Heart right ventricle (tissue), 16 donors: ENCODE measurements at regions not wholly inside any gene's neighbourhood (a gene's known extent, or its start where the extent isn't known, plus 50 kb on each side); places are given as distances from the start of the nearest gene placed in this dataset.

Experiments used
- ATAC-seq, 8 donors: fragments of 200-7000 bp; cut with Tn5 transposase; one replicate each; pipeline ENCODE4 v1.9.1; 2020; ENCODE audit warnings: mild to moderate bottlenecking in 8 of 8, moderate library complexity in 8 of 8, moderate number of reproducible peaks in 1 of 8
- DNase-seq, 2 donors: peaks; one replicate each; pipeline ENCODE4 v3.0.0-alpha.2; 2020
- H3K27ac ChIP-seq, 10 donors: fragments of 200-600 bp; sonication (generic) in 2 of 10; one replicate each; pipeline versions ENCODE4 v1.5.0 to v1.8.0; 2020 to 2022; ENCODE audit warnings: mild to moderate bottlenecking in 3 of 10
- H3K27me3 ChIP-seq, 7 donors: fragments of 200-600 bp; one replicate each; pipeline ENCODE4 v1.8.0; 2021 to 2022; ENCODE audit warnings: mild to moderate bottlenecking in 2 of 7
- H3K36me3 ChIP-seq, 9 donors: fragments of 200-600 bp; sonication (generic) in 1 of 9; one replicate each; pipeline versions ENCODE4 v1.5.0 to v1.8.0; 2020 to 2022; ENCODE audit warnings: mild to moderate bottlenecking in 2 of 9
- H3K4me1 ChIP-seq, 9 donors: fragments of 200-600 bp; sonication (generic) in 1 of 9; one replicate each; pipeline versions ENCODE4 v1.5.0 to v1.8.0; 2020 to 2022; ENCODE audit warnings: mild to moderate bottlenecking in 4 of 9
- H3K4me3 ChIP-seq, 10 donors: fragments of 200-600 bp; sonication (generic) in 2 of 10; one replicate each; pipeline versions ENCODE4 v1.5.0 to v1.8.0; 2020 to 2022; ENCODE audit warnings: mild to moderate bottlenecking in 7 of 10, moderate library complexity in 2 of 10
- H3K9me3 ChIP-seq, 11 donors: fragments of 200-600 bp in 10 of 11; sonication (generic) in 2 of 11; one replicate each; pipeline versions ENCODE4 v1.5.0 to v1.8.0; 2013 to 2022; ENCODE audit warnings: mild to moderate bottlenecking in 2 of 11, control low read depth in 1 of 11, moderate library complexity in 1 of 11
- CTCF ChIP-seq, 9 donors: fragments of 200-600 bp; sonication (generic) in 2 of 9; IDR thresholded peaks; one replicate each; pipeline versions ENCODE4 v1.5.0 to v1.8.0; 2021 to 2022; ENCODE audit warnings: antibody characterized with exemption in 9 of 9, mild to moderate bottlenecking in 5 of 9, moderate library complexity in 1 of 9
- WGBS, 2 donors: extraction: QIAGEN DNeasy Blood & Tissue Kit; methylation state at CpG; one replicate each; pipeline ENCODE4 v1.1.7; 2013; ENCODE audit warnings: inconsistent platforms in 1 of 2; 5-methylcytosine and 5-hydroxymethylcytosine counted together
- intact Hi-C, 10 donors: fragments of 100-400 bp; cut with DNase I; formaldehyde crosslinking; loops; one replicate each; pipeline versions ENCODE4 v1.11.1 to v1.14.2; 2022
- donor health status: Arrhythmogenic right ventricular cardiomyopathy.
- donor health status: ischemic (EF 13 %, LVEDD 7.1; RV severe dilation, severe dysfunction).
- donor health status: healthy with polysubstance abuse.
- donor health status: DM: no; HTN: yes; CAD: no.
- donor health status: DM: no; HTN: no; CAD: no.
- donor health status: ischemic (EF 25% LVEDD 6.9; RV normal size, moderate dysfunction).
- donor health status: ischemic (EF 25% LVEDD 5.7; RV mildly dilated, moderate dysfunction).
- donor health status: healthy.
- donor health status: DM: yes; HTN: yes; CAD: no.
- donor health status: Ischemic cardiomyopathy.
- donor health status: ischemic (EF 35%, LVEDD 5.7; RV mildly dilated, moderate dysfunction).
- donor health status: nonischemic (EF 11% LVEDD 7.7; RV severe dilation, severe dysfunction).
- donor health status: DM: yes; HTN: yes; CAD: no.
- donor health status: PGD.
- donor health status: ischemic (EF 29% LVEDD 5.4; RV normal size, mild dysfunction).
- donor health status: nonischemic (EF 23%, LVEDD 6.1; RV moderate dilation, normal function).

- Histone ChIP-seq H3K27ac (no peak overlapping the region), H3K4me3 (no peak overlapping the region), H3K4me1 (no peaks in the 10 kb centered on the region), H3K9me3 (peaks cover 0 to 11% (median 0%) of the 10 kb centered on the region in 11 donors), H3K27me3 (peaks cover 0 to 12% (median 2%) of the 10 kb centered on the region in 7 donors), H3K36me3 (no peaks in the 10 kb centered on the region)
- ATAC-seq (no peak), DNase-seq (no peak)
- intact Hi-C loops = loop anchor here in 1 of 10 donors (10.0 kb wide), 1 partner anchor 352 kb away; no protein-coding TSS in a partner anchor
- 58 to 65% methylated on average over 9 of the region's 9 CpGs for WGBS, 2 donors
- no peak for TF ChIP-seq CTCF (IDR thresholded peaks at IDR 0.05)
These were observed 71.8 kb upstream of the L3MBTL3 start for GRCh38 chr6:129946439-129947140.

- no peak overlapping the region for H3K4me3 ChIP-seq
- ATAC-seq (no peak), DNase-seq (no peak)
- H3K36me3 ChIP-seq = no peaks in the 10 kb centered on the region
- no peak for TF ChIP-seq CTCF (IDR thresholded peaks at IDR 0.05)
- H3K27ac ChIP-seq = no peak overlapping the region
- H3K27me3 ChIP-seq = peaks cover 0 to 31% (median 9%) of the 10 kb centered on the region in 7 donors
- intact Hi-C loops = loop anchor here in 1 of 10 donors (10.0 kb wide), 1 partner anchor 349 kb away; no protein-coding TSS in a partner anchor
- no peaks in the 10 kb centered on the region for H3K4me1 ChIP-seq
- H3K9me3 ChIP-seq = peaks cover 0 to 11% (median 0%) of the 10 kb centered on the region in 11 donors
- WGBS, 2 donors = 90 to 92% methylated on average over 11 of the region's 11 CpGs
These were observed 74.6 kb upstream of the L3MBTL3 start for GRCh38 chr6:129943637-129944271.

- no peak for ATAC-seq
- WGBS, 2 donors = 70 to 72% methylated on average over 6 of the region's 6 CpGs
These were observed 77.8 kb upstream of the L3MBTL3 start for GRCh38 chr6:129940454-129941195.

More at GRCh38 chr6:129940454-129941195, 77.8 kb upstream of the L3MBTL3 start:
- no peaks in the 10 kb centered on the region for H3K4me1 ChIP-seq
- H3K27ac ChIP-seq = no peak overlapping the region
- intact Hi-C loops = loop anchor here in 1 of 10 donors (10.0 kb wide), 1 partner anchor 346 kb away; no protein-coding TSS in a partner anchor
- no peaks in the 10 kb centered on the region for H3K36me3 ChIP-seq
- peaks cover 0 to 2% (median 0%) of the 10 kb centered on the region in 11 donors for H3K9me3 ChIP-seq
- peaks cover 0 to 30% (median 12%) of the 10 kb centered on the region in 7 donors for H3K27me3 ChIP-seq
- H3K4me3 ChIP-seq = no peak overlapping the region
- no peak for TF ChIP-seq CTCF (IDR thresholded peaks at IDR 0.05)
- no peak for DNase-seq
